Stimulated activated effector memory CD8-positive, alpha-beta T cell treated with anti-CD3 and anti-CD28 coated beads, Interleukin-12 subunit alpha, Interleukin-12 subunit beta, amount 100 ng/mL, for 72 hours (primary cell): ENCODE measurements at regions not wholly inside any gene's neighbourhood (a gene's known extent, or its start where the extent isn't known, plus 50 kb on each side); places are given as distances from the start of the nearest gene placed in this dataset.
"Not testable (repeated sequence)": the region's sequence is repeated elsewhere in the genome, so short reads cannot be mapped to it uniquely, and the experiment has no call there.

Source experiments
- ATAC-seq: fragments of 150-1000 bp; cut with Tn5 transposase; 2 replicates; pipeline ENCODE4 v1.10.0; 2021
- DNase-seq, 2 donors: peaks; one replicate each; pipeline ENCODE4 v3.0.0; 2021 to 2022; ENCODE audit warnings: low spot score in 2 of 2
- H3K27ac Mint-ChIP-seq: one replicate; pipeline ENCODE4 v1.8.0; 2022; ENCODE audit warnings: mild to moderate bottlenecking, mixed read lengths
- H3K36me3 Mint-ChIP-seq: one replicate; pipeline ENCODE4 v1.8.0; 2022; ENCODE audit warnings: mild to moderate bottlenecking, mixed read lengths
- H3K4me1 Mint-ChIP-seq: one replicate; pipeline ENCODE4 v1.8.0; 2022; ENCODE audit warnings: mixed read lengths
- H3K4me3 Mint-ChIP-seq: one replicate; pipeline ENCODE4 v1.8.0; 2022; ENCODE audit warnings: mild to moderate bottlenecking, mixed read lengths
- H3K9me3 Mint-ChIP-seq: one replicate; pipeline ENCODE4 v1.8.0; 2022; ENCODE audit warnings: mixed read lengths

DNA sequence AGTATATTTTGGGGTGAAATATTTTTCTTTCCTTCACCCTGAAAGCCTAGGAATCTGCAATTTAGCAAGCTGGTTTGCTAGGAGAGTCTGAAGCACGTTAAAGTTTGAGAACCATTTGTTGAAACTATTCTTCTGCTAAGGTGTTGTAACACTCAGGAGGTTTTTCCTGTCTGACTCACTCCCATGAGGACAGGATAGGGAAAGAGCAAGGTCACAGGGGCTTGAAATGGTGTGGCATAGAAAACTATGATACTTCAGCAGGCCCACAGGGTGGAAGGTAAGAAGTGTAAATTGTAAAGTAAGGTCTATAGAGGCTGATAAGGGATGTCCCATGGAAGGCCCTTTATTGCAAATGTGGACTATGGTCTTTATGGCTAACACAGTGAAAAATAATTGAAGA is 177.7 kb upstream of the ZC3H15 start:
- no peak for DNase-seq
- H3K9me3 Mint-ChIP-seq: peaks cover 18% of the 10 kb centered on the region
- no peaks in the 10 kb centered on the region for H3K36me3 Mint-ChIP-seq
- no peak overlapping the region for H3K4me3 Mint-ChIP-seq
- no peak for ATAC-seq
- H3K27ac Mint-ChIP-seq: no peak overlapping the region
- H3K4me1 Mint-ChIP-seq: no peaks in the 10 kb centered on the region

DNA sequence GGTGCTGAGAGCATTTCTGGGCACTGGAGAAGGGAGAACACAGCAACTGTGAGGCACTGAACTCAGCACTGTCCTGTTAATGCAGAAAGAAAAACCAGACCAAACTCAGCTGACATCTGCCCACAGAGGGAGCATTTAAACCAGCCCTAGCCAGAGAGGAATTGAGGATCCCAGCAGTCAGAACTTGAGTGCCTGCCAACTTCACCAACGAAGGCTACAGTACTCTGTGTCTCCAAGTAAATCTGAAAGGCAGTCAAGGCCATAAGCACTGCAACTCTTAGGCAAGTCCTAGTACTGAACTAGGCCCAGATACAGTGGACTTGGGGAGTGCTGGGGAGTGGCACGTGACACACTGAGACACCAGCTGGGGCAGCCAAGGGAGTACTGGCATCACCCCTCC is 176.2 kb upstream of the ZC3H15 start:
- ATAC-seq (no peak), DNase-seq (no peak)
- no peak overlapping the region for H3K27ac Mint-ChIP-seq
- H3K36me3 Mint-ChIP-seq: no peaks in the 10 kb centered on the region
- peaks cover 18% of the 10 kb centered on the region for H3K9me3 Mint-ChIP-seq
- no peaks in the 10 kb centered on the region for H3K4me1 Mint-ChIP-seq
- H3K4me3 Mint-ChIP-seq: no peak overlapping the region

DNA sequence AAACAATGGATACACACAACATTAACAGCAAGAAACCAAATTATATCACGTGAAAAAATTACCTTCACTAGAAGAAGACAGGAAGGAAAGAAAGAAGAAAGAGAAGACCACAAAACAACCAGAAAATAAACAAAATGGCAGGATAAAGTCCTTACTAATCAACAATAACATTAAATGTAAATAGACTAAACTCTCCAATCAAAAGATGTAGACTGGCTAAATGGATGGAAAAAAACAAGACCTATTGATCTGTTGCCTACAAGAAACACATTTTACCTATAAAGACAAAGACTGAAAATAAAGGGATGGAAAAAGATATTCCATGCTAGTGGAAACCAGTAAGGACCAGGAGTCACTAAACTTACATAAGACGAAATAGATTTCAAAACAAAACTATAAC is 167.0 kb upstream of the ZC3H15 start:
- ATAC-seq (no peak), DNase-seq (no peak)
- H3K27ac Mint-ChIP-seq: no peak overlapping the region
- no peaks in the 10 kb centered on the region for H3K4me1 Mint-ChIP-seq
- H3K36me3 Mint-ChIP-seq: no peaks in the 10 kb centered on the region
- H3K4me3 Mint-ChIP-seq: no peak overlapping the region
- peaks cover 23% of the 10 kb centered on the region for H3K9me3 Mint-ChIP-seq

DNA sequence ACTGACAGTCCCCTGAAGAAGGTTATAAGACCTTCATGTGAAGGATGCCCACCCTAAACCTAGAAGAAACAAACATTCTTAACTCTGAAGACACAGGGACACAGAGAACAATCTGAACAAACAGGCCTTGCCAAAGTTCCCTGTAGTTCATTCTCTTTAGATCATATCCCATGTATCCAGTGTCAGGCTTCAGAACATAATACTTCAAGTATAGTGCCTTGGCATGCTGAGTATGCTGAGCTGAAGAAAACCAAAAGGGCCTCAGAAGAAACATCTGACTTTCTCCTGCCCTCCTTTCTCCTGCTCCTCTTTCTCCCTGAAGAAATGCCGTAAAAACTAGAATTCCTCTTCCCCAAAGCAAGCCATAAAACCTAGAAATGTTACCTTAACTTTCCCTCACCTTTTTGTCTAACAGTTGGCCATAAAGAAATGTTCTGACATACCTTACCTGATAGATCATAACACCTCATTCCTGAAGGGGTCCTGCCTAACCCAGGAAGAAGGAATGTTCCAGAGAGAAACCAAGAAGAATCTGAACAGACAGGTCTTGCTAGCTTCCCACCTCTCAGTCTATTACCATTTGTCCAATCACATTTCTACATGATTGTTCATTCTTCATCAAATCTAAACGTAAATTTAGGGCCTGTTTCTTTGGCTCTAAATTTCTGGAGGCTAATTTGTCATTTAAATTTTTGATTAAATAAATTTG is 160.1 kb upstream of the ZC3H15 start:
- H3K27ac Mint-ChIP-seq: no peak overlapping the region
- no peaks in the 10 kb centered on the region for H3K36me3 Mint-ChIP-seq
- ATAC-seq (no peak), DNase-seq (no peak)
- no peaks in the 10 kb centered on the region for H3K4me1 Mint-ChIP-seq
- H3K9me3 Mint-ChIP-seq: peaks cover 12% of the 10 kb centered on the region
- no peak overlapping the region for H3K4me3 Mint-ChIP-seq

DNA sequence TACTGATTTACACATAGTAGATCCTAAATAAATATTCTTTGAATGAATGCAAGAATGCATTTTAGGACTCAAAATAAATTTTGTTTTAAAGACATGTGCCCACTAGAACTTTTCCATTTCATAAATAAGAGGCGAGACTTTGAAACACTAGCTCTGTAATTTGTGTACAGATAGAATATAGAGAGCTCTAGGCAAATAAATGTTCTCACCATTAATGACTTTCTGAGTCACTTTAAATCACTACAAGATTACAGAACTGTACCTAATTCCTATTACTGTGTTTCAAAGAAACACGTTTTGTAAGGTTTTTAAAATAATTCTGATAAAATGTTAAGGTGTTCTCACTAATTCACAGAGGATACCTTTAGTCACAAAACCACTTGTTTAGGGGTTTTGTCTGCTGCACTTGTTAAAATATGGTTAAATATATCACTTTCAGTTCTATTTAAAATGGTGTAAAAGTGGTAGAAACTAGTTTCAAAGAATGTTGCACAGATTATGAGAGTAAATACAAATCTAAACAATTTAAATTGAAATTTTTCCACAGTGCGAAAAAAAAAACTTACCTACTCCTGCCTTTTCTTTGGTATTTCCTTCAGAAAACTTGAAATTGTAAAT is 158.7 kb upstream of the ZC3H15 start:
- Mint-ChIP-seq H3K27ac (no peak overlapping the region), H3K4me3 (no peak overlapping the region), H3K4me1 (no peaks in the 10 kb centered on the region), H3K9me3 (peaks cover 12% of the 10 kb centered on the region), H3K36me3 (no peaks in the 10 kb centered on the region)
- DNase-seq: no peak
- ATAC-seq: no peak

DNA sequence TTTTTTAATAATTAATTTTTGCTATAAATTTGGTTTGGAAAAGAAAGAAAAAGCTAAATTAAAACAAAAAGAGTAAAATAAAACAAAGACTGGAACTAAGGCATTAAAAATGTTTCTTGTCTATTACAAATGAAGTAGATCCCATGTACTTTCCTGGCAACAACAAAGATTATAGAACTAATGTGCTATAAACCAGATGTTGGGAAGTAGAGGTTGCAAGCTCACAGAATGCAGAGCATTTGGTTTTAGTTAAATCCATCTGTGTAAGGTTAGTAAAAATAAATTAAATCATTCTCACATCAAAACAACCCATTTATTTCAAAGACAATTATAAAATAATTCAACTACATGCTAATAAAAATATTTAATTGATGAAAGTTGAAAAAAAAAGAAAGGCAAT is 157.2 kb upstream of the ZC3H15 start:
- H3K4me1 Mint-ChIP-seq: no peaks in the 10 kb centered on the region
- no peak overlapping the region for H3K27ac Mint-ChIP-seq
- DNase-seq (no peak), ATAC-seq (no peak)
- H3K36me3 Mint-ChIP-seq: no peaks in the 10 kb centered on the region
- H3K4me3 Mint-ChIP-seq: no peak overlapping the region
- peaks cover 3% of the 10 kb centered on the region for H3K9me3 Mint-ChIP-seq

DNA sequence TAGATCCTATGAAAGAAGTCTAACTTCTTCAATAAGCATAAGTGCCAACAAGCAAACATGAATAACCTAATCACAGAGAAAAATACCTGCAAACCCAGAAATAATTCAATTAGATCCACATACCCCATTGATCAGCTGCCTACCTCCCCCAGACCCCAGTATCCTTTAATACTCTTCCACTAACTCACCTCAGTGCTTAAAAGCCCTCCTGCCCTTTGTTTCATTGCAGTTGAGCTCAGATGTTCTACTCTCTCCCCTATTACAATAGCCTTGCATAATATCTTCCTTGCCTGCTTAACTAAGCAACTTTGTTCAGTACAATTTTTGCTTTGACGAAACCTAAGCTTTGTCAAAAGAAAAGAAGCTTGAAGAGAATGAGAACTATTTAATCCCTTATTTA is 156.0 kb upstream of the ZC3H15 start:
- ATAC-seq: no peak
- no peak overlapping the region for H3K4me3 Mint-ChIP-seq
- H3K36me3 Mint-ChIP-seq: no peaks in the 10 kb centered on the region
- no peaks in the 10 kb centered on the region for H3K4me1 Mint-ChIP-seq
- DNase-seq: no peak
- H3K27ac Mint-ChIP-seq: no peak overlapping the region
- no peaks in the 10 kb centered on the region for H3K9me3 Mint-ChIP-seq

DNA sequence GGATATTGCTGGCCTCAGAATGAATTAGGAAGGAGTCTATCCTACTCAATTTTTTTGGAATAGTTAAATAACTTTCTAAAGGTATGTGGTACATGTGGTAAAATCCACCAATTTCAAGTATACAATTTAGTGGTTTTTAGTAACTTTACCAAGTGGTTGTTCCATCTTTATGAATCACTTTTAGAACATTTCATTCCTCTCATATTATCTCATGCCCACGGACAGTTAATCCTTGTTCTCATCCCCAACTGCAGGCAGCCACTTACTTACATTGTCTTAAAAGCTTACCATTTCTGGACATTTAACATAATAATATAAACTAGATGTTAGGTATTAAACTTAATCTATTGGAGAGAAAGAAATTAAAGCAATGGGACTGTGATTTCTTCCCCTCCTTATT is 146.3 kb upstream of the ZC3H15 start:
- no peak overlapping the region for H3K4me3 Mint-ChIP-seq
- H3K27ac Mint-ChIP-seq: no peak overlapping the region
- H3K36me3 Mint-ChIP-seq: no peaks in the 10 kb centered on the region
- DNase-seq (no peak), ATAC-seq (no peak)
- H3K4me1 Mint-ChIP-seq: no peaks in the 10 kb centered on the region
- H3K9me3 Mint-ChIP-seq: peaks cover 16% of the 10 kb centered on the region

DNA sequence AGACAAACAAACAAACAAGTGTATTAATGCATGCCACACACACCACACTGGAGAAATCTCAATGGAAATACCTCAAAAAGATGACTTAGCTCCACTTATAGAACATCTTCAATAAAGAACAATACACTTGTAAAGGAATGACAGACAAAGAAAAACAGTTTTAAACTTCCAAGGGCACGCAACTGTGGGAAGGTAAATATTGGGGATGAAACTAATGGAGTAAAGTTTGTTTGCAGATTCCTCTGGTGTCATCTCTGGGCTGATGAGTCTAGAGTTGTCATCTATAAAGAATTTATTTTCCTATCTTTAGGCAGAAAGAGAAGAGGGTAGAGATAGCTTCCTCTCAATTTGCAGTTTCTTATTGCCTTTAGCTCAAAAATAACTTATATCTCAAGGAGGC is 144.0 kb upstream of the ZC3H15 start:
- Mint-ChIP-seq H3K4me1 (no peaks in the 10 kb centered on the region), H3K27ac (no peak overlapping the region), H3K9me3 (peaks cover 16% of the 10 kb centered on the region), H3K4me3 (no peak overlapping the region), H3K36me3 (no peaks in the 10 kb centered on the region)
- ATAC-seq: no peak
- DNase-seq: no peak

DNA sequence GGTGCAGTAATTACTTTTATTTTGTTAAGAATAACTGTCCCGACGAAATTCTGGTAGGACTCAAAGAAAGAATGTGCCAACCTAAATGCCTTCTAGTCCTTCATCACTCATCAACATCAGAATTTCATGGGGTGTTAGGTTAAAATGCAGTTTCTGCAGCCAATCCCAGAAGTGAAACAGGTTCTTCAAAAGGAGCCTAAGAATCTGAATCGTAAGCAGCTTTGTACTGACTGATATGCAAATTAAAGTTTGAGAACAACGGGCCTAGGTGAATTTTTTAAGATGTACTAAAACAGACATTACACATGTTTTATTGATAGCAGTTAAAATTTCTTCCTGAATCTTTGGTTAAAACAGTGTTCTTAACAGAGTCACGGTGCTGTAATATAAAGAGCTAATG is 140.3 kb upstream of the ZC3H15 start:
- no peaks in the 10 kb centered on the region for H3K4me1 Mint-ChIP-seq
- H3K9me3 Mint-ChIP-seq: peaks cover 4% of the 10 kb centered on the region
- no peak for ATAC-seq
- no peak overlapping the region for H3K27ac Mint-ChIP-seq
- H3K36me3 Mint-ChIP-seq: no peaks in the 10 kb centered on the region
- DNase-seq: no peak
- no peak overlapping the region for H3K4me3 Mint-ChIP-seq

DNA sequence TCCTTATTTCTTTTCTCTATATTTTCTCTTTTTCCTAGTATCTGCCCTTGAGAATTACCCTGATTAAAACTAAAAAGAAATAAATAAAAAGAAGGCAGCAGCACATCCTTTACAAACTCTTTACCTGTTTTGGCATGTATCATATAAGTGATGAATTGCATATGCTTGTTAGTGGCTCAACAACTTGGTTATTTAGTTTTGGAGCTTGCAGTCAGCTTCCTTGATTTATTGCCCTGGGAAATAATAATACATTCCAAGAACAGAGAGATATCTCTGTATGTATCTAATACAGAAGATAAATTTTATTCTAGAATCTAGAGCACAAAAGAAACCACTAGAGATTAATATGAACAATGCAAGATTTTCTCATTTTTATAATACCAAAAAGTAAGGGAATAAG is 139.8 kb upstream of the ZC3H15 start:
- Mint-ChIP-seq H3K27ac (no peak overlapping the region), H3K4me1 (no peaks in the 10 kb centered on the region), H3K4me3 (no peak overlapping the region), H3K9me3 (peaks cover 4% of the 10 kb centered on the region), H3K36me3 (no peaks in the 10 kb centered on the region)
- no peak for DNase-seq
- ATAC-seq: no peak

DNA sequence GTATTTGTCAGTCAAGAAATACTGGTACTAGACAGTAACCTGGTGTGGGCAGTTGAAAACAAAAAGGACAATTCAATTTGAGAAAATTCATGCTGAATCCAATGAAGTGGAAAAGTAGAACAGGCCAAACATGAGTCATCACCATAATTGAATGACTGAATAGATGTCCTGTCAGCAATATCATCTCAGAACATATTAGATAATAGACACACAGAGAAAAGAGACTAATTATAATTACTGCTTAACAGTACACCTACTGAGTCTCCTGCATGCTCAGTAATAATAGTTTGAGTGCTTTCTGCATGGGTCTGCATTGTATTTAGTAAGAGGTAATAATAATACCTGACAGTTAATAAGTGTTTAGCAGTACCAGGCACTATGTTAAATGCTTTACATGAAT is 138.6 kb upstream of the ZC3H15 start:
- ATAC-seq (no peak), DNase-seq (no peak)
- H3K4me3 Mint-ChIP-seq: no peak overlapping the region
- peaks cover 4% of the 10 kb centered on the region for H3K9me3 Mint-ChIP-seq
- H3K4me1 Mint-ChIP-seq: no peaks in the 10 kb centered on the region
- H3K36me3 Mint-ChIP-seq: no peaks in the 10 kb centered on the region
- H3K27ac Mint-ChIP-seq: no peak overlapping the region

DNA sequence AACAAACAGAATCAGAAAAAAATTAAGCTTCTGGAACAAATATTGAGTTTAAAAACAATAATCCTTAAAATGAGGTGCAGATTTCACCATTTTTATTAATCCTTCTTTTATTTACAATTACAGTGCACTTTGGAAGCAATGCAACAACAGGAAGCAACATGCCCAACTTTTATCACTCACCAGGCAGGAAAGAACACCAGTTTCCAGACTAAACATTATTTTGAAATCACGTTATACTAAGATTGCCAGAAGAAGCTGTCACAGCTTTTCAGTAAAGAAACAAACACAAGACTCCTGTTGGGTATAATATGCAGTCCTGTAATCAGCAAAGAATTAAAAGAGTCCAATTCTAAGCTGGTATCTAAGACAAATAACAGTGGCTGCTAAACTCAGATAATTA is 137.9 kb upstream of the ZC3H15 start:
- Mint-ChIP-seq H3K4me1 (no peaks in the 10 kb centered on the region), H3K4me3 (no peak overlapping the region), H3K27ac (no peak overlapping the region), H3K9me3 (peaks cover 4% of the 10 kb centered on the region), H3K36me3 (no peaks in the 10 kb centered on the region)
- no peak for DNase-seq
- ATAC-seq: no peak

DNA sequence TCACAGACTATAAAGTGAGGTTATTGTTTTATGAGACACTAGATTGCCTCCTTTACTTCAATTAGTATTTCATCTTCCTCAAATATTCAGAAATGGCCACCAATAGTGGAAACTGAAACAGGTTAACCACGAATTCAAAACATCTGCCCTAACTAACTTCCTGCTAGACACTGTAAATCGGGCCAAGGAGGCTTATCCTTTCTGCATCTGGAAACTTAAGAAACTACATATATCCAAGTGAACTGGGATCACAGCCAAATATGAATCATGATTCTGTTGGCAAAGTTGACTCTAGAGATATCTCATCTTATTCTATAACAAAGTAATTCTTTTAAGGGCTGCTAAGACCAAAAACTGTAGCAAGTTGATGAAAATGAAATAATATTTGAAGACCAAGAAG is 136.6 kb upstream of the ZC3H15 start:
- Mint-ChIP-seq H3K9me3 (peaks cover 12% of the 10 kb centered on the region), H3K27ac (no peak overlapping the region), H3K4me3 (no peak overlapping the region), H3K36me3 (no peaks in the 10 kb centered on the region), H3K4me1 (no peaks in the 10 kb centered on the region)
- no peak for ATAC-seq
- DNase-seq: no peak

DNA sequence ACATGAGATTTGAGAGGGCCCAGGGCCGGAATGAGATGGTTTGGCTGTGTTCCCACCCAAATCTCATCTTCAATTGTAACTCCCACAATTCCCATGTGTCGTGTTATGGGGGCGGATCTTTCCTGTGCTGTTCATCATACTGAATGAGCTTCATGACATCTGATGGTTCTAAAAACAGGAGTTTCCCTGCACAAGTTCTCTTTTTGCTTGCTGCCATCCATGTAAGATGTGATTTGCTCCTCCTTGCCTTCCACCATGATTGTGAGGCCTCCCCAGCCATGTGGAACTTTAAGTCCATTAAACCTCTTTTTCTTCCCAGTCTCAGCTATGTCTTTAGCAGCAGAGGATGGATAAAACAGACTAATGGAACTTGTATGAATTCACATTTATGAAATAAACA is 131.9 kb upstream of the ZC3H15 start:
- H3K36me3 Mint-ChIP-seq, H3K27ac Mint-ChIP-seq, H3K4me1 Mint-ChIP-seq, ATAC-seq, H3K4me3 Mint-ChIP-seq, DNase-seq: not testable (repeated sequence)
- peaks cover 15% of the 10 kb centered on the region for H3K9me3 Mint-ChIP-seq

DNA sequence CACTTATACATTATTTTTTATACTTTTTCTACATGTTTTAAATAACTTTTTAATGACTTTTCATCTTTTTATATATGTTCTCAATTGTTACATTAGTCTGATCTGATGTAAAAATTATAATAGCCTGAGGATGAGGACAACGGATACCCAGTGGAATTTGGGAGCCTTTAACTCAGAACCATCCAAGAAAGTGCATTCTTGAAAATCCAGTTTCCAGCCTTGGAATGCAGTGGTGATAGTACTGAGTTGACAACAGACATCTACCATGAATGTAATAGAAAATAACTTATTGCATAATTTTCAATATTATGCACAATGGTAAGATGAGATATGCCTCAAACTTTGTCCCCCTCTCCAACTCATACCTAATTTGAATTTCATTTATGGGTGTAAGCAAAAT is 120.7 kb upstream of the ZC3H15 start:
- Mint-ChIP-seq H3K9me3 (peaks cover 4% of the 10 kb centered on the region), H3K36me3 (no peaks in the 10 kb centered on the region), H3K4me1 (no peaks in the 10 kb centered on the region), H3K4me3 (no peak overlapping the region), H3K27ac (no peak overlapping the region)
- ATAC-seq (no peak), DNase-seq (no peak)
